ENCODE measurements at regions not wholly inside any gene's neighbourhood (a gene's known extent, or its start where the extent isn't known, plus 50 kb on each side); places are given as distances from the start of the nearest gene placed in this dataset.

DNA sequence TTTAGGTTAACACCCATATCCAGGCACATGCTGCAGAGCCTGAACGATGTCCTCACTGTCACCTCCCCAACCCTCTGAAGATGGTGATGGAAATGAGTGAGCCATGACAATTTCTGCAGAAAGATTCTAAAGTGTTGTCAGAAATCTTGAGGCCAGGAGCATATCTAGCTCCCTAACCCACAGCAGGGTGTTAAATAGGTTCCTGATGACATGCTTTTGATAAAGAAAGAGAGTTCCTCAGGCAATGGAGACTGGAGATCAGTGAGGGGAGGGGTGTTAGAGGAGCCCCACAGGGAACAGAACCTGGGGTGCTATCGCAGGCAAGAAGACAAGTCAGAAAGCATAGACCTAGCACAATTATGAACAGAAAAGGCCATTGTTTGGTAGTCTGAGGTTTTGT lies 95.7 kb downstream of the ENC1 start:
- TF ChIP-seq, protein P1, sequence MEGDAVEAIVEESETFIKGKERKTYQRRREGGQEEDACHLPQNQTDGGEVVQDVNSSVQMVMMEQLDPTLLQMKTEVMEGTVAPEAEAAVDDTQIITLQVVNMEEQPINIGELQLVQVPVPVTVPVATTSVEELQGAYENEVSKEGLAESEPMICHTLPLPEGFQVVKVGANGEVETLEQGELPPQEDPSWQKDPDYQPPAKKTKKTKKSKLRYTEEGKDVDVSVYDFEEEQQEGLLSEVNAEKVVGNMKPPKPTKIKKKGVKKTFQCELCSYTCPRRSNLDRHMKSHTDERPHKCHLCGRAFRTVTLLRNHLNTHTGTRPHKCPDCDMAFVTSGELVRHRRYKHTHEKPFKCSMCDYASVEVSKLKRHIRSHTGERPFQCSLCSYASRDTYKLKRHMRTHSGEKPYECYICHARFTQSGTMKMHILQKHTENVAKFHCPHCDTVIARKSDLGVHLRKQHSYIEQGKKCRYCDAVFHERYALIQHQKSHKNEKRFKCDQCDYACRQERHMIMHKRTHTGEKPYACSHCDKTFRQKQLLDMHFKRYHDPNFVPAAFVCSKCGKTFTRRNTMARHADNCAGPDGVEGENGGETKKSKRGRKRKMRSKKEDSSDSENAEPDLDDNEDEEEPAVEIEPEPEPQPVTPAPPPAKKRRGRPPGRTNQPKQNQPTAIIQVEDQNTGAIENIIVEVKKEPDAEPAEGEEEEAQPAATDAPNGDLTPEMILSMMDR (IDR thresholded peaks at IDR 0.05; ENCODE audit: low read depth, low read length), result no peak
- H3K4me3 ChIP-seq (replicated peaks in 1 of 2; ENCODE audit: low read depth in 2 of 2, low read length in 2 of 2), result no peak overlapping the region
- DNase-seq (ENCODE audit: low read depth in 2 of 2), result no peak

DNA sequence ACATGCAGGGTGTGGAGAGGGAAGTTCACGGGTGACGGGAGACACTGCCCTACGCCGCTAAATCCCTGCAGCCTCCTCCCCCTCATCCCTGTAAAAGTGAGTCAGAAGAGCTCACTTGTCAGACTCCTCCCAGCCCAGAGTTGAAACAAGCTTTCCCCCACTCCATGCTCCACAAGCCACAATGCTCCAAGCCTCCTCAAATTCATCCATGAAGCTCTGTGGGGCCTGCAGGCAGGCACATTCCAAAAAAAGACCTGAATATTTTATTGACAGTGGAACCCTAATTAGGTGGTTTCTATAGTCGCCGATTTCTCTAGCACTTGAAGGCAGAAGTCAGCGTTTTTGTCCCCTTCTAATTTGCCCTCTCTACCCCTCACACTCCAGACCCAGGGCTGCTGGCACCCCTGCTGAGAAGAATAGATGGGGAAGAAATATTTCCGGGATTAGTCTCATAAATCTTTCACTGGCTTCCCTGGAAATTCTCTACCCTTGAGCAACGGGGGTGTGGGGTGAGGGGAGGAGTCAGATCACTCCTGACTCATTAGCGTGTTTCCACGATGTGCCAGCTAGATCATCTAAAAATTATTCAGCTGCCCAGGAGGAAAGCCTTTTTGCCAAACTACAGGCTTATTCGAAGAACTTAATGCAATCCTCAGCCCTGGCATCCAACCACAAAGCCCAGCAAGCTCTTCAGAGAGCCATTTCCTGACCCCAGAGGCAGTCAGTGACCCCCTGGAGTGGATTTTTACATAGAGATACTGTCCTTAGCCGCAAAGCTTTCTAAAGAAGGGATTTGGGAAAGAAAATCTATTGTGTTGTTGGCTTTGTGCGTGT lies 97.1 kb downstream of the ENC1 start:
- peak; percentile 76 to 86 for DNase-seq (ENCODE audit: low read depth in 2 of 2)
- TF ChIP-seq, protein P1 (IDR thresholded peaks at IDR 0.05; ENCODE audit: low read depth, low read length), result no peak
- no peak overlapping the region for H3K4me3 ChIP-seq (replicated peaks in 1 of 2; ENCODE audit: low read depth in 2 of 2, low read length in 2 of 2)

DNA sequence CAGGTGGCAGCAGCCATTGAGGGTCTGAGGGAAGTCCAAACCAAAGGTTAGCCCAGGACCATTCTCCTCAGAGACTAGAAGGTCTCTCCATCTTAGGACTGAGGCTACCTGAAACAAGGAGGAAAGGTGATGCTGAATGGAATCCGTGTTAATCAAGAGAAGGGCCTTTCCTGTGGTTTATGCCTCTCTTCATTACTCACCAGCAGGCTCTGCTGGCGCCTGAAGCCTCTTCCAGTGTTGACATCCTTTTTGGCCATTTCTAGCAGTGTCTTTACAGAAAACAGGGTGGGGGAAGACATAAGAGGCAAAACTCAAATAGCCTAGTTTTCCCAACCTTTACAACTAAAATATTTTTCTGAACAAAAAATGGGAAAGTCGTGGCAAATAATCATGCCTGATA lies 98.0 kb downstream of the ENC1 start:
- DNase-seq (ENCODE audit: low read depth in 2 of 2), result peak in 1 of 2 donors; percentile 30
- no peak overlapping the region for H3K4me3 ChIP-seq (replicated peaks in 1 of 2; ENCODE audit: low read depth in 2 of 2, low read length in 2 of 2)
- TF ChIP-seq, protein P1 (IDR thresholded peaks at IDR 0.05; ENCODE audit: low read depth, low read length), result no peak

DNA sequence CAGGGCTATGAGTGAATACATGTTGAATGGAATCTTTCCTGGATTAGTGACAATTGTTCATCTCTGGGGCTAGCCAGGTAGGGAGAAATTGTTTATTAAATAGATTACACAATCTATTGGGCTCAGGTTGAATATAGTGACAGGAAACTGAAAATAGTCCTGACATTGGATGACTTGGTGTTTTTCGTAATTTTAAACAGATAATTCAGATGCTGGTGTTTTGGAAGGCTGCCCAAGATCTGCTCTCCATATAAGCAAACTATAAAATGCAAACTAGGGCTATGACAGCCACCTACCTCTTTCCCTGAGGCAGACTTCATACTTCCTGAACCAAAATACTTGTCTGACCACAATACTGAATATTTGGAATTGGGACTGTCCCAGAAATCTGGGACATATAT lies 99.1 kb downstream of the ENC1 start:
- no peak overlapping the region for H3K4me3 ChIP-seq (replicated peaks in 1 of 2; ENCODE audit: low read depth in 2 of 2, low read length in 2 of 2)
- DNase-seq (ENCODE audit: low read depth in 2 of 2), result no peak
- TF ChIP-seq, protein P1 (IDR thresholded peaks at IDR 0.05; ENCODE audit: low read depth, low read length), result no peak

DNA sequence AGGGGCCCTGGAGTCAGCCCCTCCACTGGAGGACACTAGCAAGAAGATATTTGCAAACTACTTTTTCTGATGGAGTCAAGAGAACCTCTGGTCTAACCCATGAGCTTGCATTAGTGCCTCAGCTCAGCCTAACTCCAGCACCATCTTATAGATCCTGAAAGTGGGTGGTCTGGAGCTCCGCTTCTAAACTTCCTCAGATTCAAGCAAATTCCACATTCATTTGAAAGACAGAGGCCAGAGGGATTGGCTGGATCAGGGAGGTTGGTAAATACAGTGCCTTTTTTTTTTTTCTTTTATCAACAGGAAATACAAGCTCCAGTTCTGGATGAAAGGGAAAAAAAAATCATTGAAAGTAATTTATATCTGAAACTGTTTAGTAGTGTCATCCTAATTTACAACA lies 99.9 kb downstream of the ENC1 start:
- TF ChIP-seq, protein P1 (IDR thresholded peaks at IDR 0.05; ENCODE audit: low read depth, low read length), result no peak
- DNase-seq (ENCODE audit: low read depth in 2 of 2), result peak in 1 of 2 donors; percentile 22
- H3K4me3 ChIP-seq (replicated peaks in 1 of 2; ENCODE audit: low read depth in 2 of 2, low read length in 2 of 2), result no peak overlapping the region

DNA sequence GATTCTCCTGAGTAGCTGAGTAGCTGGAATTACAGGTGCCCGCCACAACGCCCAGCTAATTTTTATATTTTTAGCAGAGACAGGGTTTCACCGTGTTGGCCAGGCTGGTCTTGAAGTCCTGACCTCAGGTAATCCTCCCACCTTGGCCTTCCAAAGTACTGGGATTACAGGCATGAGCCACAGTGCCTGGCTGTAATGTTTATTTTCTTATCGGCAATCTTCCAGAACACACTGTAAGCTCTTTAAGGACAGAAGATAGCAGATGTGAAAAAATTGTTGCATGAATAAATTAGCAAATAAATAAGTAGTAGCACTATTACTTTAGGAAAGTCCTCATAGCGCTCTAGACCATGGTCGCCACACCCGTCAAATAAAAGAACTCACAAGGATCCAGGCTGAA lies 100.5 kb downstream of the ENC1 start:
- TF ChIP-seq, protein P1 (IDR thresholded peaks at IDR 0.05; ENCODE audit: low read depth, low read length), result no peak
- DNase-seq (ENCODE audit: low read depth in 2 of 2), result no peak
- no peak overlapping the region for H3K4me3 ChIP-seq (replicated peaks in 1 of 2; ENCODE audit: low read depth in 2 of 2, low read length in 2 of 2)

Data from cardiac fibroblast (primary cell).